GM12892 (cell line): ENCODE measurements at regions not wholly inside any gene's neighbourhood (a gene's known extent, or its start where the extent isn't known, plus 50 kb on each side); places are given as distances from the start of the nearest gene placed in this dataset.
"Not testable (repeated sequence)": the region's sequence is repeated elsewhere in the genome, so short reads cannot be mapped to it uniquely, and the experiment has no call there.

Experiments
- DNase-seq: peaks from one replicate; pipeline ENCODE4 v3.0.0; 2011; ENCODE audit not compliant: insufficient read length
- FAIRE-seq: peaks from 2 replicates; lab custom pipeline; 2011; peaks lifted over from hg19 to GRCh38; lab: Jason Lieb, UNC
- POLR2A ChIP-seq: IDR thresholded peaks from 2 replicates; pipeline ENCODE4 v1.6.1; 2011; ENCODE audit warnings: low read depth, low read length, control low read depth
- POLR2AphosphoS5 ChIP-seq: IDR thresholded peaks from 2 replicates; pipeline ENCODE4 v1.6.1; 2011; ENCODE audit warnings: low read depth, low read length, control low read depth
- TAF1 ChIP-seq: IDR thresholded peaks from 2 replicates; pipeline ENCODE4 v1.6.1; 2011; ENCODE audit warnings: low read depth, mild to moderate bottlenecking, control low read depth, low read length, borderline replicate concordance

DNA sequence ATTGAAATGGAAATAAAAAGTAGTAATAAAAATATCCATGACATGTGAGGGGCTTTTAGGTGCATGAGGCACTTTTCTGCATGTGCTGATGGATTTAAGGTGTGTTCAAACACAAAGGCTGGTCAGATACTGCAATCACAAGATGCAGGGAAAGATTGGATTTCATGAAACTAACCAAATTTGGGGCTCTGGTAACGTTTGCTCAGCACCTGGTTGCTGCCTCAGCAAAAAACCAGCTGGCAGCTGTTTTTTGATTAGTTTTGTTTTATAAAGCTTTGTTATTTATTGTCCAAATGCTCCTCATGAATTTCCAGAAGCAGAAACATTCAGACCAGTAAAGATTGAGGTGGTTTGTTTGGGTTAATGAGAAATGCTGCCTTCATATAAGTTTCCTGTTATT lies 195.7 kb upstream of the NRG3 start:
- TF ChIP-seq TAF1 (no peak), POLR2AphosphoS5 (no peak)
- DNase-seq (no peak), FAIRE-seq (no peak)

DNA sequence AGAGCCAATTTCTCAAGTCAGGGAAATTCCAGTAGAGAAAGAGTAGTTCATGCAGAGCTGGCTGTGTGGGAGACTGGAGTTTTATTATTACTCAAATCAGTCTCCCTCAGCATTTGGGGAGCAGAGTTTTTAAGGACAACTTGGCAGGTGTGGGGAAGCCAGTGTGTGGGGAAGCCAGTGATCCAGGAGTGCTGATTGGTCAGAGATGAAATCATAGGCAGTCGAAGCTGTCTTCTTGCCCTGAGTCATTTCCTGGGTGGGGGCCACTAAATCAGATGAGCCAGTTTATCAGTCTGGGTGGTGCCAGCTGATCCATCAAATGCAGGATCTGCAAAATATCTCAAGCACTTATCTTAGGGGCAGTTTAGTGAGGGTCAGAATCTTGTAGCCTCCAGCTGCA lies 194.6 kb upstream of the NRG3 start:
- no peak for FAIRE-seq
- no peak for TF ChIP-seq TAF1
- TF ChIP-seq POLR2AphosphoS5: no peak
- no peak for TF ChIP-seq POLR2A
- DNase-seq: no peak

DNA sequence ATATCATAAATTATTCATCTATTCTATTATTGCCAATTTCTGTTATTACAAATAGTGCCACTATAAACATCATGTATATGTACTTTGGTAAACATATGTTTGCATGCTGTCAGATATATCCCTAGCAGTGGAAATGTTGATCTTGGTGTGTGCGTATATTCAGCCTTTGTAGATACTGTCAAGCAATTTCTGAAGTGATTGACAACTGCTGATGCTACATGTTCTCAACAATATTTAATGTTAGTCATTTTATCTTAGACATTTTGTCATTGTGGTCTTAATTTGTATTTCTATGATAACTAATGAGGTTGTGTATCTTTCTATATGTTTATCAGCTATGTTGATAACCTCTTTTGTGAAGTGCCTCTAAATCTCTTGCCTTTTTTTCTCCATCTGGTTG lies 186.5 kb upstream of the NRG3 start:
- DNase-seq: no peak
- no peak for FAIRE-seq
- no peak for TF ChIP-seq POLR2AphosphoS5
- no peak for TF ChIP-seq POLR2A
- TF ChIP-seq TAF1: no peak

GRCh38 chr10:81696609-81697388 lies 178.2 kb upstream of the NRG3 start:
- DNase-seq (no peak), FAIRE-seq (no peak)

DNA sequence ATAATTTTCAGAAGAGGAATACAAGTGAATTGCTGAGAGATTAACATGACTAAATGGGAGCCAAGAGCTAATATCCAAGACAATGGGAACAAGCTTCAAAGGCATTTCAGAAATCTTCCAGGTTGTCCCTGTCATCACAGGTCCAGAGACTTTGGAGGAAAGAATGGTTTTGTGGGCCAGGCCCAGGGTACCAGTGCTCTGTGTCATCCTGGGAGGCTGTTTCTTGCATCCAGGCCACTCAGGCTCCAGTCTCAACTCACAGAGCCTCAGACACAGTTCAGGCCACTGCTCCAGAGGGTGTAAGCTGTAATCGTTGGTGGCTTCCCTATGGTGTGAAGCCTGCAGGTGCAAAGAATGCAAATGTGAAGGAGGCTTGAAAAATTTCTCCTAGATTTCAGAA lies 170.4 kb upstream of the NRG3 start:
- no peak for FAIRE-seq
- TF ChIP-seq TAF1 (no peak), POLR2A (no peak), POLR2AphosphoS5 (no peak)
- no peak for DNase-seq

More at GRCh38 chr10:81696609-81697388, 178.2 kb upstream of the NRG3 start:
- no peak for TF ChIP-seq TAF1
- TF ChIP-seq POLR2A: no peak
- no peak for TF ChIP-seq POLR2AphosphoS5

DNA sequence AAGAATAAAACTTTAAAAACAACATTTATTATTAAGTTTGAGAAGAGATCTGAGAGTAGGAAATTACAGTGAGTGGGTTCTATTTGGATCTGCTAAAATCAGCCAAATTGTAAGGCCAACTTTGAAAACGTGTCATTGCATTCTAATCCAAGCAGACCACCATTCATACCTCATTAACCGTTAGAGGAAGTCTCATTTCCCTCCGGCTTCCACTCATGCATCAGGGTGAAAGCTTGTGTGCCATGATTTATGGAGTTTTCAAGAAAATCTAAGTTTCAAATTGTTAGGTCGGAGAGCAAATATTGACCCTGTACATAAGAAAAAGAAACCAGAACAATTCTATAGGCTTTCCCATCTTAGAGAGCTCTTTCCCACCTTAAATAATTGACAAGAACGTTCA lies 166.6 kb upstream of the NRG3 start:
- DNase-seq (no peak), FAIRE-seq (no peak)
- no peak for TF ChIP-seq POLR2AphosphoS5
- no peak for TF ChIP-seq POLR2A
- no peak for TF ChIP-seq TAF1

DNA sequence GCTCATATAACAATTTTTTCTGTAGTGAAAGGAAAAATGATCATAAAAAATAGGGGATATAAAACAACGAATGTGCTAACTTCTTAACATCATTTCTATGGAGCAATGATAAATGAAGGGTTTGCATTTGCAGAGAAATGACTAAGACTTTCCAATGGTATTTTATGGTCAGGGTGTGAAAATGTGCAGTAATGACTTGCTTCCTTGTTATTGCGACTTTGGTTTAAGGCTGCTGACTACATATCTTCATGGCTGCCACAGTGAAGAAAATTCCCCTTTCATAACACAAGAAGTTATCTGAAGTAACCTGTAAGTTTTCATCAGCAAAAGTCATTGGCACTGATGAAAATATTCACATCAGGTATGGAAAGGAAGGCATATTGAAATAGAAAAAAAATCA lies 166.1 kb upstream of the NRG3 start:
- TF ChIP-seq TAF1: no peak
- no peak for TF ChIP-seq POLR2AphosphoS5
- no peak for TF ChIP-seq POLR2A
- FAIRE-seq: no peak

GRCh38 chr10:81722399-81722798 lies 152.6 kb upstream of the NRG3 start:
- TF ChIP-seq TAF1 (no peak), POLR2A (no peak), POLR2AphosphoS5 (no peak)
- FAIRE-seq (no peak), DNase-seq (no peak)

More for the DNA sequence above, 166.1 kb upstream of the NRG3 start:
- DNase-seq: no peak

DNA sequence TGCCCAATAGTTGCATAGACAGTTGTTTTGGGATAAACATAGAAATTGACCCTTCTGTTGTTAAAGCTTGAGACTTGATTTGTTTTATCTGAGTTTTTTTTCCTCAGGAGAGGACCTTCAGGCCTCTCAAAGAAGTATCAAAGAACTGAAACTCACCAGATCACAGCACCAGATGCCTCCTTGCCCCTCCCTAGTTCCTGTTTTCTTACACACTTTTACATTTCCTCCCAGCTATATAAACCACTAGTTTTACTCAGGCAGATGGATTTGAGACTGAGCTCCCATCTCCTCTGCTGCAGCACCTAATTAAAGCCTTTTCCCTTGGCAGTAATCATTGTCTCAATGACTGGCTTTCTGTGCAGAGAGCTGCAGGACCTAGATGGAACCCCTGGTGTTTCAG lies 150.6 kb upstream of the NRG3 start:
- no peak for TF ChIP-seq POLR2A
- TF ChIP-seq TAF1: no peak
- TF ChIP-seq POLR2AphosphoS5: no peak
- FAIRE-seq: no peak
- no peak for DNase-seq

DNA sequence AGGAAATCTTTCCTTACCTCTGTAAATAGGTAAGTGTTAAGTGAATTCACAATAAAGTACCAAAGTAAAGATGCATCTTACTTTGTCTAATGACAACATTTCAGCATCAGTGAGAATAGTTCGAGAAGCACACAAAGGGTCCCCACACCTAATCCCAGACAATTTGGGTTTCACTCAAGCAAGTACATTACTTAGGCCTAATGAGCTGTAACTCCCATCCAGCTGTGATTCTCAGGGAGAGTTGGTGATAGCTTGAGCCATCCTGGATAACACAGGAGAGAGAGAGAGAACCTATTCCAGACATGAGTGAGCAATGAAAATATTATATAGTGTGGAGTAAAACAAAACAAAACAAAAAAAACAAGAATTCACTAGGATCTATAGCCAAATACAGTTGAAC lies 149.1 kb upstream of the NRG3 start:
- TF ChIP-seq TAF1 (no peak), POLR2AphosphoS5 (no peak), POLR2A (no peak)
- no peak for FAIRE-seq
- no peak for DNase-seq

GRCh38 chr10:81728692-81729091 lies 146.3 kb upstream of the NRG3 start:
- FAIRE-seq (no peak), DNase-seq (no peak)
- TF ChIP-seq POLR2A (no peak), POLR2AphosphoS5 (no peak), TAF1 (no peak)

GRCh38 chr10:81730891-81731290 lies 144.1 kb upstream of the NRG3 start:
- TF ChIP-seq POLR2AphosphoS5 (no peak), POLR2A (no peak), TAF1 (no peak)
- no peak for DNase-seq
- no peak for FAIRE-seq

DNA sequence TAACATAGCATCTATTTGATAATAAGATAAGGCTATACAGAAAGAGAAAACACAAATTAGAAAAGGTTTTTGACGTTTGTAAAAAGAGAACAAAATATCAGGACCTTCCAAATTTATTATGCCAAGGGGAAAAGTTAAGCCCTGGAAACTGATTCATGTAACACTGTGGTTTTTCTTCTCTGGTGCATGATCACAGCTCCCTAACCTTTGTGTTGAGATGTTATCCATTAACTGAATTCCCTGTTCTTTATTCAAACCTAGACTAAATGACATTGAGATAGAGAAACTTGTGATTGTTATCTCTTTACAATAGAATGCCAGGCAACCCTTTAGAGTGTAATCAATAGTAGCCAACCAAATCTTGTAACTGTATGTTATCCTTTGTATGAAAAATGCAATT lies 141.5 kb upstream of the NRG3 start:
- no peak for DNase-seq
- FAIRE-seq: no peak
- no peak for TF ChIP-seq POLR2A
- TF ChIP-seq POLR2AphosphoS5: no peak
- no peak for TF ChIP-seq TAF1

- not testable (repeated sequence) for DNase-seq, FAIRE-seq
Observed at GRCh38 chr10:81735167-81735566, 139.8 kb upstream of the NRG3 start.
